ENCODE measurements at regions not wholly inside any gene's neighbourhood (a gene's known extent, or its start where the extent isn't known, plus 50 kb on each side); places are given as distances from the start of the nearest gene placed in this dataset.

DNA sequence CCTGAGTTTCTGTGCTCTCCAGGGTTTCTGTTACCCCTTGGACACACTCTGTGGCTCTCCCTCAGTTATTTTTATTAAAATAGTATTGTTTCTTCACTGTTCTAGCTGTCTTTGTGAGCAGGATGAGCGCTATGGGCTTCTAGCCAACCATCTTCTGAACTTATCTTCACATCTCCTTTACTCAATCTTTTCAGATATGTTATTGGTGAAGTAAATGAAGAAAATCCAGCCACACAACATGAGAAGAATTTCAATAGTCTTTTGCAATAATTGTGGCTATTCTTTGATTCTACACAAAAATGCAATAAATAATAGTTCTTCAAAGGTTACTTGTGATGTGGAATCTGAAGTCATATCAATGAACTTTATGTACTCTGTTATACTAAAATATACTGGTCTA lies 80.3 kb upstream of the CAMK1G start:
- DNase-seq, result no peak

DNA sequence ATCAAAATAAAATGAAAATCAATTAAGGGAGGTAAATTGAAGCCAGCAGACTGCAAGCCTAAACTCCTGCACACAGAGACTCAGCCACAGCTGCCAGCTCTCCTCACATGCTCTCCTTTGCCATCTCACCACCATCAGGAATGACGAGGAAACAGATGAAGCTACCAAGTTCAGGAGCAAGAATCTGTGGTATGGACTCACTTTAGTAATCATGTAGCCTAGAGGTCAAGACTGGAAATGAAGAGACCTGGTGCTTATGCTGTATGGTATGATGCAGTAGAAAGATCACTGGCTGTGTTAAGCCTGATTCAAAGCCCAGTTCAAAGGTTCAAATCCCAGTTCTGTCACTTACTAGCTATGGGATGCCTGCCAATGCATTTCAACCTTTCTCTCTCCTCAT lies 78.9 kb upstream of the CAMK1G start:
- no peak for DNase-seq

DNA sequence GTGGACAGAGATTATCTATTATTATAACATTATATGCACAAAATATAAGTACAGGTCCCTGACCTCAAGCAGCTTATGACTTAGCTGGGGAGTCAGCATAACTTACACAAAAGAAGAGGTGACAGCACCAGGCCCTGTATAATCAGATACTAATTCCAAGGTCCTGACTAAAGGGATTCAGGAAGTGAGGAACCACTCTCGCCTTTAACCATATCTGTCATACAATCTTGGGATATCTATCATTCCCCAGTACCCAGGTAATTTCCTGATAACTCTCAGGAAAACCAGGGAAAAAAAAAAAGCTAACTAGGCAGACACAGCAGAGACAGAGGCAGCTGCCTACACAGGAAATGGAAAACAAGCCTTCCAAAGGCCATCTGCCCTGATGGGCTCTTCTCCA lies 78.5 kb upstream of the CAMK1G start:
- no peak for DNase-seq

DNA sequence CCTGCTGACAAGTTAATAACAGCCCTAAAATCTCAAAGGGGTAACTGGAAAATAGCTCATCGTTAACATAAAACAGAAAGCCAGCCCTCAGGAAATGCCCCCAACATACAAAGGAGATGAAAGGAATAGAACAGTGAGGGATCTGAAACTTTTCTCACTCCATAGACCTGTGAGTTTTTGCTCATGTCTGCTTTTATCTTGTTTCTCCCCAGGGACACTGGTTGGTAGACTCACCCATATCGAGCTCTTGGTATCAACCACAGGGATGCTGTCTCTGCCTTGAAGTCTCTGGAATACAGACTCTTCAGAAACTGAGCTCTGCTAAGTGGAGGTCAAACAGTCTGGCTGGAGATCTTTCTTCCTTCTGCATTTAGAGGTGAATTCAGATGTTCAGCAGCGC lies 77.4 kb upstream of the CAMK1G start:
- DNase-seq, result no peak

DNA sequence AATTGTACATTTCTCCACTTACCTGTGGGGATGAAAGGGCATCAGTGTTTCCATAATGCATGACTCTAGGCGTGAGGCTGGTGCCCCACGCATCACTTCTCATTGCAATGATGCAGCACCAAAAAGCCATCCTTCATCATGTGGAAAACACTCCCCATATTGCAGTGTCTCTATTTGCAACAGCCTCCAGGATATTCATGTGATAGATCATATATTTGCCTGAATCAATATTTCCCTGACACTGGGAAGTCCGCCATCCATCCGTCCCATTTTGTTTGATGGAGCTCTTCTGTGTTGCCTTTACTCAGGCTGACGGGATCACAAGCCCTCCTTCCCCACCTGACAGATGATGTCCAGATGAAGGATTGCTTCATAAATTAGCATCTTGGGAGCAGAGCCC lies 74.5 kb upstream of the CAMK1G start:
- no peak for DNase-seq

DNA sequence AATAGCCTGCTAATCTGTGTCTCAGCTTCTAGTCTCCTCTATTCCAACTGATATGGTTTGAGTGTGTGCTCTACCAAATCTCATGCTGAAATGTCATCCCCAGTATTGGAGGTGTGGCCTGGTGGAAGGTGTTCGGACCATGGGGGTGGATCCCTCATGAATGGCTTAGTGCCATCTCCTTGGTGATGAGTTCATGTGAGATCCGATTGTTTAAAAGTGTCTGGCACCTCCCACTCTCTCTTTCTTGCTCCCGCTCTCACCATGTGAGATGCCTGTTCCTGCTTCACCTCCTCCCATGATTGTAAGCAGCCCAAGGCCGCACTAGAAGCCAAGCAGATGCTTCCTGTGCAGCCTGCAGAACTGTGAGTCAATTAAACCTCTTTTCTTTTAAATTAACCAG lies 73.5 kb upstream of the CAMK1G start:
- no peak for DNase-seq

DNA sequence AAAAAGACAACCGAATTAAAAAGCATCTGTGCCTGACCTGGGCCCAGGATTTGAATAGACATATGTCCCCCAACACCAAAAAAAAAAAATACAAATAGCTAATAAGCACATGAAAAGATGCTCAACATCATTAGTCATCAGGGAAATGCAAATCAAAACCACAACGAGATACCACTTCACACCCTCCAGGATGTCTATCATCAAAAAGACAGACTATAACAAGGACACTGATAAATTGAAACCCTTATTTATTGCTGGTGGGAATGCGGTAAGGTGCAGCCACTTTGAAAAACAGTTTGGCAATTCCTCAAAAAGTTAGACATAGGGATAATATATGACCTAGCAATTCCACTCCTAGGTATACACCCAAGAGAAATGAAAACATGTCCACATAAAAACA lies 72.3 kb upstream of the CAMK1G start:
- DNase-seq, result no peak

DNA sequence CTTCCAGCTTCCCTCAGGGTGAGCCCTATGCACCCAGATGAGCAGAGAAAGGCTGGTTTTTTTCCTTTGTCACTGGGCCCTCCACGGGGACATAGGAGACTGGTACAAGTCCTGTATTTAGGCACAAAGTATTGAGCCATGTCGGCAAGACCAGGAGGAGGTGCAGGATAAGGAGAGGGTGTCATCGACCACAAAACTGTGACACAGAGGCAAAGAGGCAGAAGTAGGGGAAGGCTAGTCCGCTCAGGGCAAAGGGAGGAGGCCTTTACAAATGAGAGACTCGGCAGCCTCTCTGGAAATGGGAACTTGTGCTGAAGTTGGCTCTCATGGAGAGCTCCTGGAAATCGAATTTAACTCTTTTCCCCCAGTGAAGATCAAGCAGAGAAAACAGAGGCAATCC lies 70.7 kb upstream of the CAMK1G start:
- no peak for DNase-seq

DNA sequence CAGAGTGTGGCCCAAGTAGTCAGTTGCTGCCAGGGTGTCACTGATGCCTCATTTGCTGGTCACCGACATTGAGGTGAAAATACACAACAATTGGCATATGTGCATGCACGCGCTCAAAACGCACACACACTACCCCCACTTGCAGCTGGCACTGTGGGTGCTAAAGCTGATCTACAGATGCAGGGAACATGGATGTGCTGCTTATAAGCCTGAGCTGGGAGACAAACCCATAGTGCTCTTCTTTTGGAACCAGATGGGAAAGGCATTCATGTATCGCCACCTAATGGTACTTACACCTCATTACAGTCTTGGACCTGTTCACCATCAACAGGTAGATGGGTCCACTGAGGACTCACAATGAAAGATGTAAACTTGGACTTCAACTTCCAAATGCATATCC lies 70.3 kb upstream of the CAMK1G start:
- DNase-seq, result peak; percentile 17

DNA sequence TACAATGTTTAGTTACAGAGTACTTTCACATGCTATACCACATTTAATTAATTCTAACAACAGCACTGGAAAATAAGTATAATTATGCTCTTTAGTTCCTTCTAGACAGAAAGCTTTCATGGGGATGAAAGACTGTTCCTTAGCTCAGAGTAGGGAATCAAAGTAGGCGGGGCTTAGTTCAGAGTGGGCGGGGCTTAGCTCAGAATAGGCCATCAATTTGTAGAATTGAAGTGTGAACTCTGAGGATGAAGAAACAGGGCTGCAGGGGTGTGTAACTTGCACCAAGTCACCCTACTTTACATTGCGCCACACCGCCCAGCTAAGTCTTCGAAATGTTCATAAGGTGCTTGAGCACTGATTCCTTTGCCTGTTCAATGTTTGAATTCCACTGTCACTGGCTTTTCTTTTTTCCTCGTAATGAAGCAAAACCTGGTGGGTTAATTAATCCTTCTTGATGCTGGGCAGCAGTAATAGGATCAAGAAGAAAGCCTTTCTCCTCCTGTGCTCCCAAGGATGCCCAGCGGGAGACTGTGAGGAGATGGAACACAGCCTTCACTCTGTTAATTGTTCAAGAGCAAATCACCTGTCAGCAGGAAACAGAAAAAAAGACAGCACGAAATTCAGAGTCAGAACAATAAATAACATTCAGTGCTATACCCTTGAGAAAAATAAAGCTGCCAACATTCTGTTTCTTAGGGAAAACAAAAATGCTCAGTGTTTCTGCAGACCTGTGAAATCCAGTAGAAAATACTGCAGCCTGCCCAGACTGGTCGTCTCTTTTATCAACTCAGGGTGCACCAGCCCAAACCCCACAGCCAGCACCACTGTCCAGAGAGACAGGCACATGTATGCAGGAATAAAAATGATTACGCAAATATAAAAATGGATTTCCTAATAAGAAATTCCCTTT lies 66.5 kb upstream of the CAMK1G start:
- no peak for DNase-seq

DNA sequence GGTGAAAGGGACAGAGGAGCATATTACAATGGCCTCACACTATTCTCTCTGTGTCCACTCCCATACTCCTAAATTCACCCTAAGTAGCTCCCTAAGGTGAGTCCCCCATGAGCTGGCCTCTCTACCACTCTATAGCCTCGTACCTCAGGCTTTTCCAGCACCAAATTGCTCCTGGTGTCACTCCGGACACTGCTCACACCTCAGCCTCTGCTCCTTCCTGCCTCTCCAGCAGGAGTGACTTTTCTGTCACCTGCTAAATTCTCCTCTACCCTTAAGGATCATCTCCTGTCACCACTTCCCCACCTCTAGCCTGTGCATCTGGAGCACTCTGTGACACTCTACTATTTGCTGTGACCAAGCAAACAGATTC lies 65.8 kb upstream of the CAMK1G start:
- no peak for DNase-seq

DNA sequence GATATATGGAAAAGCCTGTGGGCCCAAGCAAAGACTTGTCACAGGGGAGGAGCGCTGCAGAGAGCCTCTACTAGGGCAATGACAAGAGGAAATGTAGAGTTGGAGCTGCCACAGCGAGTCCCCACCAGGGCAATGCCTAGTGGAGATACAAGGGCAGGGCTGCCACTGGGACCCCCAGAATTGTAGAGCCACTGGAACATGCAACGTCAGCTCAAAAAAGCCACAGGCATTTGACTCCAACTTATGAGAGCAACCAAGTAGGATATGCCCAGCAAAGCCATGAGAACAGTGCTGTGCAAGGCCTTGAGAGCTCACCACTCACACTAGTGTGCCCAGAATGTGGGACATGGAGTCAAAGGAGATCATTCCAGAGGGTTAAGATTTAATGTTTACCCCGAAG lies 63.7 kb upstream of the CAMK1G start:
- DNase-seq, result no peak

DNA sequence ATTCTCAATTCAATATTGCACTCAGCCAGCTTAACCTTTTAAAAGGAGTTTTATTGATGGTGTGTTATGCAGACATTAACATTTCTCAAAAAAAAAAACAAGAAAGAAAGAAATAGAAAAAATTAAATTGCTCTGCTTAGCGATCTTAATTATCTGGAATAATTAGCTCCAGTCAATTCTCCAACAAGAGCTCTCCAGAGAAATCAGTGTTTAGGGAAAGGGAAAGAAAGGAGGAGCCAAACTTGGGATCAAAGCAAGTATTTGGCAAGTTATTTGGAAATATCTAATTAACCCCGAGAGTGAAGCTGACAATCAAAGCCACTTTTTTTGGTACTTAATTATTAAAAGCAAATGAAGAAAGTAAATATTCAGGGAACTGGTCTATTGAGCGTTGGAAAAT lies 60.7 kb upstream of the CAMK1G start:
- no peak for DNase-seq

DNA sequence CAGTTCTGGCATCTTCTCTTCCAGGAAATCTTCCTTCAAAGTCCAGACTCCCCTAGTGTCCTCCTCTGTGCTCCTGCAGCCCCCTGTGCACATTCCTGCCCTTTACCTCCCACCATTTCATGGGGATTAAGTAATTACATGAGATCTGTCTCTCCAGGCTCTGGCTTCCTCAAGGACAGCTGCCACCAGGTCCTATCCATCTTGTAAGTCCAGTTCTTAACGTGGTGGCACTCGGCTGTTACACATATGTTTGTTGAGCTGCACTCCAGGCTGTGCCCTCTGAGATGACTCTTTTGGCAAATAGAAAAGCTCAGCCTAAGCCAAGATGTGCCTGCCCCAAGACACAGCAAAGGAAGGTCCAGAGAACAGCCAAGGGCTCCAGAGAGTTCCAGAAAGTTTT lies 57.4 kb upstream of the CAMK1G start:
- no peak for DNase-seq

DNA sequence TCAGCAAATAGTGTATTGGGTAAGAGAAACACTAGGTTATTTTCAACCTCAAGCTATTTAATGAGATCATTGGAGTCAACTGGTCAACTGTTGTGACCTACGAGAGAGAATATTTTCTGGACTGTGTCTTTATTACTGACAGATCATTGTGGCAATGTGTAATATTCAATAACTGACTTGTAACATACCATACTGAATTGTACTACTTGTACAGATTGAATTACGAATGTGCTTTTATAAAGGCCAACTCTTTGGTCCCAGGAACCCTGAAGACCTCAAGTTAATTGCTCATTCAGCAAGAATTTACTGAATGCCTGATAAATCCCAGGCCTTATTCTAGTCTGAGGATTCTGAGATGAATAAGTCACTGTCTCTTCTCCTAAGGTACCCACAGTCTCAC lies 56.1 kb upstream of the CAMK1G start:
- DNase-seq, result no peak

DNA sequence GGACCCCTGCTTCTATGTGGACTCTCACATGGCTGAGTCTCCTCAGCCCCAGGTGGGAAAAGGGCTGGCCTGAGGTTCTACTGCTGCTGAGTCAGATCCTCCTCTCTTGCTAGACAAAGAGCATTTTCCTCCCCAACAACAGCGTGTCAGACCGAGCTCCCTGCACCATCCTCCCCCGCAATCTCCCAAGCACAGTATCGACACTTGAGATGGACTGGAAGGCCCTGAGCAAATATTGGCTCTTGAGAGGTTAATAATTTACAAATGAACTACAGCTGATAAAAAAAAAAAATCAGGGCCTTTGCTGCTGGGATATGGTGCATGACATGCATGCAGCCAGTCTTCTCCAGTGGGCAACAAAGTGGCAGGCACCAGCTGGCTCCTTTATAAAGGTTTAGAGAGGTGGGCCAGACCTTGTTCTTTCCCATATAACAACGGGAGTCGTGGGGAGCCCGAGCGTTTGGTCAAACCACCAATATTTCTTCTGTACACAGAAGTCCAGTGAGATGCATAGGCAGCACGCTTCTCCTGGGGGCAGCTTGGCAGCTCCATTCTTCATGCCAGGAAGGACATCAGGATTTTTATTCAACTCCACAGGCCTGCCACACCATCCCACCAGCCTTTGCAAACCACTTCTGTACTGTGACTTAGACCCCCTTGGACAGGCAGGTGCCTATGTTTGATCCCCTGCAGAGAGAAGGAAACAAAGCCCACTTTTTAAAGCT lies 55.4 kb upstream of the CAMK1G start:
- no peak for DNase-seq

DNA sequence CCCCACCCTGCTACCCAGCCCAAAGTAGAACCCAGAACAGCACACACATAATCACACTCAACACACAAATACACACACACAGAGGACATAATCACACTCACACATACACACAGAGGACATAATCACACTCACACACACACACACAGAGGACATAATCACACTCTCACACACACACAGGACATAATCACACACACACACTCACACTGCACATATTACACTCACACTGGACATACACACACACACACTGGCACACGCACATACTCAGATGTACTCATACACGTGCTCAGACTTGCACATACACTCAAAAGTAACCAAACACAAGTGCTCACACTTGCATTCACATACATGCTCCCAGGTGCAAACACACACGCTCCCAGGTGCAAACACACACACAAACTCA lies 54.3 kb upstream of the CAMK1G start:
- DNase-seq, result no peak

DNA sequence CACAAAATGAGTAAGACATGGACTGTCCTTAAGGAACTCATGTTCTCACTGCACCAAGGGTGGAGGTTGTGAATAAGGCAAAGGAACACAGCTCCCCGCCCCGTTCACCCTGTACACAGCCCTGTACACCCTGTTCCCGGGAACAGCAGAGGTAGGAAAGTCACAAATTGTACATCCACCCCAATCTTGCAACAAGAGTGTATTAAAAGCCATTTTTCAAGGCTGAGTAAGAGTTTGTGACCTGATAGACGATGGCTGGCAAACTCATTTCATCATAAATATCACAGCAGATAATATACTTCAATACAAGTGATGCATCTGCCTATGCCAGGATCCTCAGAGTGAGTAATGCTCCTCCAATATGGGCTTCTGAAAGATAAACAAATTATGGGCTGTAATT lies 52.5 kb upstream of the CAMK1G start:
- no peak for DNase-seq

DNA sequence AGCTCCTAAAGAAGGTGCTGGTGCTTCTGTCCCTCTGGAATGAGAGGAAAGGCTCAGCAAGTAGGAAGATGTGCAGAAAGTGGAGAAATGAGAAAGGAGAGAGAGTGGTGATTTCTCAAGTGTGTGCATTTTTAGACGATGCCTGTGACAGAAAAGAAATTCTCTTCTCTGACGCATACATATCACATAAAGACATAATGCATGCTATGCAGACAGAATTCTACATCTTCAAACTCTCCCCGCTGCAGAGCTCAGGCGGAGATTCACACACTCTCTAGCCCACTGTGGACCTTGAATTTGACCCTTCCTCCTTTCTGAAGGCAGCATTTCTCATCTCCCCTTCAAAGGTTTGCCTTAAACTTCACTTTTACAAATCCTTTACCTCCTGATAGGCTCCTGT lies 52.0 kb upstream of the CAMK1G start:
- no peak for DNase-seq

Measured in inflammatory macrophage treated with lipopolysaccharide for 4 hours (primary cell).